ENCODE measurements at regions not wholly inside any gene's neighbourhood (a gene's known extent, or its start where the extent isn't known, plus 50 kb on each side); places are given as distances from the start of the nearest gene placed in this dataset.

DNA sequence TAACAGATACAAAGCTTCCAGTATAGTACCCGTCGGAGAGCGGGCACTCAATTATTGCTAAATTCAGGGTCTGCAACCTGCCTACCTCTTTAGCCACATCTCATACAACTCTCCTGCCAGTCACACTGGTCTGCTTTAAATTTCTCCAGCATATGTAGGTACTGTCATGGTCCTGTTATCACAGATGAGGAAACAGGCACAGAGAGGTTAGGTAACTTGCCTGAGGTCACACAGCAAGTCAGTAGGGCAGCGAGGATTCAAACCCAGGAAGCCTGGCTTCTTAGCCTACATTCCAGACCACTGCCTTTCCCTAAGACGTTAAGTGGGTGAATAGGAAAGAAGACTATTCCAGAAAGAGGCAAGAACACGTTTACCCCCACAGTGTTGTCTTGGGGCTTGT, 186.0 kb upstream of the NFIB start:
- Histone ChIP-seq H3K27me3 (replicated peaks in 1 of 4; ENCODE audit: control insufficient read depth in 3 of 4, extremely low read depth in 1 of 4, insufficient read depth in 3 of 4, low read length in 3 of 4) (no peaks in the 10 kb centered on the region), H3K4me2 (ENCODE audit: insufficient read depth in 1 of 2, low read depth in 2 of 2, low read length in 2 of 2) (no peak overlapping the region), H3K36me3 (ENCODE audit: control insufficient read depth in 2 of 4, insufficient read depth in 4 of 4, low read length in 3 of 4) (no peaks in the 10 kb centered on the region), H3K9ac (replicated peaks in 1 of 4; ENCODE audit: extremely low read depth in 1 of 4, low read depth in 3 of 4, low read length in 3 of 4) (no peak overlapping the region), H4K20me1 (replicated peaks in 1 of 2; ENCODE audit: control insufficient read depth in 1 of 2, insufficient read depth in 2 of 2, low read length in 2 of 2) (no peaks in the 10 kb centered on the region), H3K27ac (ENCODE audit: low read depth, low read length) (no peak overlapping the region), H2BK12ac (ENCODE audit: low read depth, low read length) (no peak overlapping the region), H3K23ac (ENCODE audit: insufficient read length) (no peak overlapping the region), H3K79me1 (ENCODE audit: low read depth, low read length) (no peaks in the 10 kb centered on the region), H3K79me2 (ENCODE audit: control insufficient read depth in 1 of 2, insufficient read depth in 2 of 2, low read length in 2 of 2) (no peaks in the 10 kb centered on the region), H2BK5ac (ENCODE audit: low read depth, low read length) (no peak overlapping the region), H3K14ac (ENCODE audit: insufficient read length) (no peak overlapping the region), H3K18ac (ENCODE audit: extremely low read depth, low read length) (no peak overlapping the region), H4K91ac (replicated peaks; ENCODE audit: insufficient read length, low read length) (no peak overlapping the region), H2BK15ac (ENCODE audit: low read length) (no peak overlapping the region), H3K9me3 (ENCODE audit: insufficient read depth in 2 of 2, low read depth in 1 of 2, low read length in 1 of 2) (no peaks in the 10 kb centered on the region), H3K56ac (replicated peaks; ENCODE audit: insufficient read length, low read depth, low read length) (no peak overlapping the region), H2BK120ac (replicated peaks; ENCODE audit: low read depth, low read length) (no peak overlapping the region), H4K5ac (ENCODE audit: insufficient read length, low read depth, low read length) (no peak overlapping the region), H3K4me1 (replicated peaks in 1 of 4; ENCODE audit: control insufficient read depth in 3 of 4, insufficient read depth in 4 of 4, low read length in 3 of 4) (no peaks in the 10 kb centered on the region), H4K8ac (ENCODE audit: extremely low read depth, insufficient read depth, low read length) (no peak overlapping the region), H2AK5ac (ENCODE audit: low read depth, low read length) (no peak overlapping the region), H2BK20ac (ENCODE audit: low read length) (no peak overlapping the region), H2AFZ (ENCODE audit: low read length) (no peak overlapping the region), H3K4me3 (ENCODE audit: extremely low read depth in 1 of 4, insufficient read depth in 2 of 4, low read depth in 3 of 4, low read length in 4 of 4) (no peak overlapping the region), H3K23me2 (ENCODE audit: low read depth, low read length) (no peaks in the 10 kb centered on the region), H3K4ac (replicated peaks; ENCODE audit: insufficient read length, low read depth, low read length) (no peak overlapping the region)
- FAIRE-seq (no peak), DNase-seq (ENCODE audit: low read depth in 1 of 2, low spot score in 2 of 2) (no peak)
- whole genome bisulfite sequencing, 2 experiments (ENCODE audit: extremely low coverage in 1 of 2, insufficient coverage in 1 of 2, insufficient read length in 1 of 2, insufficient replicate concordance in 2 of 2, low coverage in 1 of 2, low lambda C conversion rate in 2 of 2, missing lambda C conversion rate in 1 of 2): 93% methylated on average over 6 of the region's 6 CpGs; no CpG with 5 or more reads in 1 of the 2 experiments
- CTCF ChIA-PET (ENCODE audit: partially characterized antibody): interaction anchor here (0.9 to 1.0 kb wide), 2 partner anchors 58 to 131 kb away, joined by 3 read pairs; no protein-coding TSS in a partner anchor
- POLR2A ChIA-PET (ENCODE audit: partially characterized antibody): no interaction called here
- TF ChIP-seq, protein P1, sequence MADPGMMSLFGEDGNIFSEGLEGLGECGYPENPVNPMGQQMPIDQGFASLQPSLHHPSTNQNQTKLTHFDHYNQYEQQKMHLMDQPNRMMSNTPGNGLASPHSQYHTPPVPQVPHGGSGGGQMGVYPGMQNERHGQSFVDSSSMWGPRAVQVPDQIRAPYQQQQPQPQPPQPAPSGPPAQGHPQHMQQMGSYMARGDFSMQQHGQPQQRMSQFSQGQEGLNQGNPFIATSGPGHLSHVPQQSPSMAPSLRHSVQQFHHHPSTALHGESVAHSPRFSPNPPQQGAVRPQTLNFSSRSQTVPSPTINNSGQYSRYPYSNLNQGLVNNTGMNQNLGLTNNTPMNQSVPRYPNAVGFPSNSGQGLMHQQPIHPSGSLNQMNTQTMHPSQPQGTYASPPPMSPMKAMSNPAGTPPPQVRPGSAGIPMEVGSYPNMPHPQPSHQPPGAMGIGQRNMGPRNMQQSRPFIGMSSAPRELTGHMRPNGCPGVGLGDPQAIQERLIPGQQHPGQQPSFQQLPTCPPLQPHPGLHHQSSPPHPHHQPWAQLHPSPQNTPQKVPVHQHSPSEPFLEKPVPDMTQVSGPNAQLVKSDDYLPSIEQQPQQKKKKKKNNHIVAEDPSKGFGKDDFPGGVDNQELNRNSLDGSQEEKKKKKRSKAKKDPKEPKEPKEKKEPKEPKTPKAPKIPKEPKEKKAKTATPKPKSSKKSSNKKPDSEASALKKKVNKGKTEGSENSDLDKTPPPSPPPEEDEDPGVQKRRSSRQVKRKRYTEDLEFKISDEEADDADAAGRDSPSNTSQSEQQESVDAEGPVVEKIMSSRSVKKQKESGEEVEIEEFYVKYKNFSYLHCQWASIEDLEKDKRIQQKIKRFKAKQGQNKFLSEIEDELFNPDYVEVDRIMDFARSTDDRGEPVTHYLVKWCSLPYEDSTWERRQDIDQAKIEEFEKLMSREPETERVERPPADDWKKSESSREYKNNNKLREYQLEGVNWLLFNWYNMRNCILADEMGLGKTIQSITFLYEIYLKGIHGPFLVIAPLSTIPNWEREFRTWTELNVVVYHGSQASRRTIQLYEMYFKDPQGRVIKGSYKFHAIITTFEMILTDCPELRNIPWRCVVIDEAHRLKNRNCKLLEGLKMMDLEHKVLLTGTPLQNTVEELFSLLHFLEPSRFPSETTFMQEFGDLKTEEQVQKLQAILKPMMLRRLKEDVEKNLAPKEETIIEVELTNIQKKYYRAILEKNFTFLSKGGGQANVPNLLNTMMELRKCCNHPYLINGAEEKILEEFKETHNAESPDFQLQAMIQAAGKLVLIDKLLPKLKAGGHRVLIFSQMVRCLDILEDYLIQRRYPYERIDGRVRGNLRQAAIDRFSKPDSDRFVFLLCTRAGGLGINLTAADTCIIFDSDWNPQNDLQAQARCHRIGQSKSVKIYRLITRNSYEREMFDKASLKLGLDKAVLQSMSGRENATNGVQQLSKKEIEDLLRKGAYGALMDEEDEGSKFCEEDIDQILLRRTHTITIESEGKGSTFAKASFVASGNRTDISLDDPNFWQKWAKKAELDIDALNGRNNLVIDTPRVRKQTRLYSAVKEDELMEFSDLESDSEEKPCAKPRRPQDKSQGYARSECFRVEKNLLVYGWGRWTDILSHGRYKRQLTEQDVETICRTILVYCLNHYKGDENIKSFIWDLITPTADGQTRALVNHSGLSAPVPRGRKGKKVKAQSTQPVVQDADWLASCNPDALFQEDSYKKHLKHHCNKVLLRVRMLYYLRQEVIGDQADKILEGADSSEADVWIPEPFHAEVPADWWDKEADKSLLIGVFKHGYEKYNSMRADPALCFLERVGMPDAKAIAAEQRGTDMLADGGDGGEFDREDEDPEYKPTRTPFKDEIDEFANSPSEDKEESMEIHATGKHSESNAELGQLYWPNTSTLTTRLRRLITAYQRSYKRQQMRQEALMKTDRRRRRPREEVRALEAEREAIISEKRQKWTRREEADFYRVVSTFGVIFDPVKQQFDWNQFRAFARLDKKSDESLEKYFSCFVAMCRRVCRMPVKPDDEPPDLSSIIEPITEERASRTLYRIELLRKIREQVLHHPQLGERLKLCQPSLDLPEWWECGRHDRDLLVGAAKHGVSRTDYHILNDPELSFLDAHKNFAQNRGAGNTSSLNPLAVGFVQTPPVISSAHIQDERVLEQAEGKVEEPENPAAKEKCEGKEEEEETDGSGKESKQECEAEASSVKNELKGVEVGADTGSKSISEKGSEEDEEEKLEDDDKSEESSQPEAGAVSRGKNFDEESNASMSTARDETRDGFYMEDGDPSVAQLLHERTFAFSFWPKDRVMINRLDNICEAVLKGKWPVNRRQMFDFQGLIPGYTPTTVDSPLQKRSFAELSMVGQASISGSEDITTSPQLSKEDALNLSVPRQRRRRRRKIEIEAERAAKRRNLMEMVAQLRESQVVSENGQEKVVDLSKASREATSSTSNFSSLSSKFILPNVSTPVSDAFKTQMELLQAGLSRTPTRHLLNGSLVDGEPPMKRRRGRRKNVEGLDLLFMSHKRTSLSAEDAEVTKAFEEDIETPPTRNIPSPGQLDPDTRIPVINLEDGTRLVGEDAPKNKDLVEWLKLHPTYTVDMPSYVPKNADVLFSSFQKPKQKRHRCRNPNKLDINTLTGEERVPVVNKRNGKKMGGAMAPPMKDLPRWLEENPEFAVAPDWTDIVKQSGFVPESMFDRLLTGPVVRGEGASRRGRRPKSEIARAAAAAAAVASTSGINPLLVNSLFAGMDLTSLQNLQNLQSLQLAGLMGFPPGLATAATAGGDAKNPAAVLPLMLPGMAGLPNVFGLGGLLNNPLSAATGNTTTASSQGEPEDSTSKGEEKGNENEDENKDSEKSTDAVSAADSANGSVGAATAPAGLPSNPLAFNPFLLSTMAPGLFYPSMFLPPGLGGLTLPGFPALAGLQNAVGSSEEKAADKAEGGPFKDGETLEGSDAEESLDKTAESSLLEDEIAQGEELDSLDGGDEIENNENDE (IDR thresholded peaks at IDR 0.05; ENCODE audit: insufficient replicate concordance, low read length): no peak
